ENCODE measurements at regions not wholly inside any gene's neighbourhood (a gene's known extent, or its start where the extent isn't known, plus 50 kb on each side); places are given as distances from the start of the nearest gene placed in this dataset.

DNA sequence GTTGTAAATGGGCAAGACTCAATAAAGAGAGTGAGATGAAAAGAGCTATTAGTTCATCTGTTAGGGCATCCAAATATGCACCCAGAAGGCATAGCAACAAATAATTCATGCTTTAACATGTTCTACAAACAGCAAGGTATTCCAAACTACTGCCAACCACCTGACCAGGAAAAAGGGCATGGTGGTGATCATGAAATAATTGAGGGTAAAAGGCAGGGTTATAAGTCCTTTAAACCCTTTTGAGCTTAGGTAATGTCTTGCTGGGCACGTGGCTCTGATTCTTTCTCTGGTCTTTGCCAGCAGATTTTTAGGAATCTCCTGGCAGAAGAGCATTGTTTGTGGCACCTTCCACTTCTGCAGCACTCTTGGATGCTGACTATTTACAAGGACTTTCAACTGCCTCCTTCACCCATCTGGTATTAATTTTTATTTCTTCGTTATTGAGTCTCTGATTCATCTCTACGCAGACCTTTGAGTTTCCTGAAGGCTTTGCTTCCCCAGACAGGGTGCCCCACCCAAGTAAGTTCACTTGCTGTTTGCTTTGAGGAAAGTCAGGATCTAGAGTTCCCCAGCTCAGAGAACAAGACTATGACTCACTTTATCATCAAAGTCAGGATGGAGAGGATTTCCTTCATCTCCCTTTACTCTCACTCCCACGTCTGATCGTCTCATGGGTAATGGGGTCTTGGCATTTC, 83.4 kb upstream of the NEDD9 start:
- no peak overlapping the region for H3K4me3 Mint-ChIP-seq (ENCODE audit: unreplicated experiment)
- no peaks in the 10 kb centered on the region for H3K27me3 Mint-ChIP-seq (ENCODE audit: insufficient read depth, unreplicated experiment)
- TF ChIP-seq CTCF (IDR thresholded peaks at IDR 0.05; ENCODE audit: unreplicated experiment), result no peak
- intact Hi-C loops (cut with micrococcal nuclease), result loop anchor here (1.0 kb wide), 1 partner anchor 176 kb away; no protein-coding TSS in a partner anchor
- peak; percentile 61 for DNase-seq (ENCODE audit: unreplicated experiment)
- ChIA-PET CTCF (interaction anchor here (1.0 kb wide), 1 partner anchor 171 kb away, joined by 5 read pairs; no protein-coding TSS in a partner anchor), POLR2A (interaction anchor here (0.8 to 1.1 kb wide), 2 partner anchors 62 to 103 kb away, joined by 3 read pairs; no protein-coding TSS in a partner anchor)
- H3K36me3 Mint-ChIP-seq (ENCODE audit: insufficient read depth, unreplicated experiment), result peaks cover 5% of the 10 kb centered on the region
- H3K4me1 Mint-ChIP-seq (ENCODE audit: insufficient read depth, unreplicated experiment), result peaks cover 27% of the 10 kb centered on the region
- peaks cover 11% of the 10 kb centered on the region for H3K9me3 Mint-ChIP-seq (ENCODE audit: unreplicated experiment)
- H3K27ac Mint-ChIP-seq (ENCODE audit: low read depth, unreplicated experiment), result peak overlapping the region; percentile 69
- BruUV-seq (replicated peaks), result no TSS peak

GRCh38 chr6:11313207-11313606, 80.7 kb upstream of the NEDD9 start:
- H3K4me3 Mint-ChIP-seq (ENCODE audit: unreplicated experiment), result no peak overlapping the region

DNA sequence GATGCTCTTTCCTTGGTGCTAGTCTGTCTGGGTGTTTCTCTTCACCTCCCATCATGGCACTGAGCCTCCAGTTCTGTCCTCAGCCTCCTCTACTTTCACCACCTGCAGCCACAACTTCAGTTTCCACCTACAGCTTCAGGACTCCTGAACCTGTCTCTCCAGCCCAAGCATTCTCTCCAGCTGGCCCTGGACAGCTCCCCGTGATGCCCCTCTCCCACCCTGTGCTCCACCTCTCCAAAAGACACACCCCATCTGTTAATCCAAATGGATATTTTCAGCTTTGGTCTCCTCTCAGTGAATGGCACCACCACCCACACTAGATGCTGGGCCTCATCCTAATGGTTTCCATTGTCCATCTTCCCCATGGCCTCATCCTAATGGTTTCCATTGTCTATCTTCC, 79.5 kb upstream of the NEDD9 start:
- POLR2A ChIA-PET, result no interaction called here
- BruUV-seq (replicated peaks), result no TSS peak
- H3K9me3 Mint-ChIP-seq (ENCODE audit: unreplicated experiment), result peaks cover 11% of the 10 kb centered on the region

More at GRCh38 chr6:11313207-11313606, 80.7 kb upstream of the NEDD9 start:
- Mint-ChIP-seq H3K27me3 (ENCODE audit: insufficient read depth, unreplicated experiment) (no peaks in the 10 kb centered on the region), H3K4me1 (ENCODE audit: insufficient read depth, unreplicated experiment) (peaks cover 16% of the 10 kb centered on the region), H3K27ac (ENCODE audit: low read depth, unreplicated experiment) (no peak overlapping the region), H3K9me3 (ENCODE audit: unreplicated experiment) (peaks cover 11% of the 10 kb centered on the region), H3K36me3 (ENCODE audit: insufficient read depth, unreplicated experiment) (peaks cover 5% of the 10 kb centered on the region)
- POLR2A ChIA-PET, result interaction anchor here (0.7 kb wide), 1 partner anchor 155 kb away, joined by 3 read pairs; no protein-coding TSS in a partner anchor
- no peak for DNase-seq (ENCODE audit: unreplicated experiment)
- intact Hi-C loops (cut with micrococcal nuclease), result no loop called here
- no TSS peak for BruUV-seq (replicated peaks)
- TF ChIP-seq CTCF (IDR thresholded peaks at IDR 0.05; ENCODE audit: unreplicated experiment), result no peak
- CTCF ChIA-PET, result no interaction called here

More for the DNA sequence above, 79.5 kb upstream of the NEDD9 start:
- no peak overlapping the region for H3K27ac Mint-ChIP-seq (ENCODE audit: low read depth, unreplicated experiment)
- H3K4me1 Mint-ChIP-seq (ENCODE audit: insufficient read depth, unreplicated experiment), result peaks cover 12% of the 10 kb centered on the region
- CTCF ChIA-PET, result interaction anchor here (0.5 to 0.7 kb wide), 2 partner anchors 86 to 264 kb away, joined by 3 read pairs; no protein-coding TSS in a partner anchor
- no peak for DNase-seq (ENCODE audit: unreplicated experiment)
- no peaks in the 10 kb centered on the region for H3K27me3 Mint-ChIP-seq (ENCODE audit: insufficient read depth, unreplicated experiment)
- H3K4me3 Mint-ChIP-seq (ENCODE audit: unreplicated experiment), result no peak overlapping the region
- no peaks in the 10 kb centered on the region for H3K36me3 Mint-ChIP-seq (ENCODE audit: insufficient read depth, unreplicated experiment)
- intact Hi-C loops (cut with micrococcal nuclease), result no loop called here
- TF ChIP-seq CTCF (IDR thresholded peaks at IDR 0.05; ENCODE audit: unreplicated experiment), result no peak
